Neural cell (in vitro differentiated cells): ENCODE measurements at regions not wholly inside any gene's neighbourhood (a gene's known extent, or its start where the extent isn't known, plus 50 kb on each side); places are given as distances from the start of the nearest gene placed in this dataset.

ENCODE experiments used
- H2AFZ ChIP-seq: fragments of 200-600, 300-800 bp; sonication (generic), shearing (Covaris generic); 2 replicates; pipeline ENCODE4 v1.6.0; 2014; ENCODE audit warnings: low read depth, mild to moderate bottlenecking, antibody characterized with exemption, low read length, moderate library complexity
- H3F3A ChIP-seq: fragments of 200-600 bp; shearing (Covaris generic); 2 replicates; pipeline ENCODE4 v1.6.1; 2016; ENCODE audit warnings: mild to moderate bottlenecking, moderate library complexity, mixed read lengths, antibody characterized with exemption, low read length; ENCODE audit not compliant: insufficient read depth, poor library complexity, severe bottlenecking
- H3K27ac ChIP-seq: fragments of 200-600, 300-800 bp; sonication (generic), shearing (Covaris generic); 2 replicates; pipeline ENCODE4 v1.5.1; 2014; ENCODE audit warnings: mild to moderate bottlenecking, low read length, moderate library complexity
- H3K27me3 ChIP-seq: fragments of 300-800, 200-600 bp; sonication (generic), shearing (Covaris generic); 2 replicates; pipeline ENCODE4 v1.6.0; 2014; ENCODE audit warnings: mild to moderate bottlenecking, low read depth, low read length, moderate library complexity; ENCODE audit not compliant: insufficient read depth
- H3K36me3 ChIP-seq: fragments of 300-800, 200-600 bp; sonication (generic), shearing (Covaris generic); 2 replicates; pipeline ENCODE4 v1.5.1; 2014; ENCODE audit warnings: mild to moderate bottlenecking, antibody characterized with exemption, low read length, moderate library complexity; ENCODE audit not compliant: insufficient read depth
- H3K4me2 ChIP-seq: fragments of 300-800, 200-600 bp; sonication (generic), shearing (Covaris generic); 2 replicates; pipeline ENCODE4 v1.6.0; 2014; ENCODE audit warnings: mild to moderate bottlenecking, low read length
- H3K4me3 ChIP-seq: fragments of 300-800, 200-600 bp; sonication (generic), shearing (Covaris generic); 2 replicates; pipeline ENCODE4 v1.5.1; 2014; ENCODE audit warnings: mild to moderate bottlenecking, low read length, moderate library complexity
- H3K79me2 ChIP-seq: fragments of 200-600 bp; shearing (Covaris generic); replicated peaks from 2 replicates; pipeline ENCODE4 v1.6.0; 2014; ENCODE audit warnings: mild to moderate bottlenecking, low read length, moderate library complexity; ENCODE audit not compliant: insufficient read depth
- H3K9ac ChIP-seq: fragments of 300-800, 200-600 bp; sonication (generic), shearing (Covaris generic); 2 replicates; pipeline ENCODE4 v1.6.1; 2016; ENCODE audit warnings: mild to moderate bottlenecking, low read length, mixed read lengths
- H3K9me2 ChIP-seq: fragments of 200-600 bp; shearing (Covaris generic); 2 replicates; pipeline ENCODE4 v1.6.1; 2016; ENCODE audit warnings: mild to moderate bottlenecking, low read length, mixed read lengths; ENCODE audit not compliant: insufficient read depth
- H3K9me3 ChIP-seq: fragments of 200-600, 300-800 bp; sonication (generic), shearing (Covaris generic); 2 replicates; pipeline ENCODE4 v1.6.1; 2016; ENCODE audit warnings: mild to moderate bottlenecking, mixed run types, low read length, moderate library complexity, mixed read lengths
- H4K20me1 ChIP-seq: fragments of 200-600 bp; shearing (Covaris generic); 2 replicates; pipeline ENCODE4 v1.6.1; 2016; ENCODE audit warnings: mild to moderate bottlenecking, mixed run types; ENCODE audit not compliant: insufficient read depth
- EP300 ChIP-seq: fragments of 450-650 bp; conservative IDR thresholded peaks from 2 replicates; pipeline ENCODE4 v1.6.1; 2014; ENCODE audit warnings: antibody characterized with exemption, mild to moderate bottlenecking, moderate library complexity; ENCODE audit not compliant: poor library complexity, severe bottlenecking
- EZH2 ChIP-seq: fragments of 200-600, 300-800 bp; shearing (Covaris generic), sonication (generic); IDR thresholded peaks from 2 replicates; pipeline ENCODE4 v1.6.1; 2014; ENCODE audit warnings: antibody characterized with exemption, low read length, borderline replicate concordance, mild to moderate bottlenecking; ENCODE audit not compliant: insufficient read depth, poor library complexity, severe bottlenecking
- MXI1 ChIP-seq: fragments of 450-650 bp; conservative IDR thresholded peaks from 2 replicates; pipeline ENCODE4 v1.6.1; 2014; ENCODE audit warnings: antibody characterized with exemption, mild to moderate bottlenecking; ENCODE audit not compliant: poor library complexity, severe bottlenecking
- POLR2AphosphoS5 ChIP-seq: IDR thresholded peaks from 2 replicates; pipeline ENCODE4 v1.6.1; 2012
- RAD21 ChIP-seq: fragments of 450-650 bp; conservative IDR thresholded peaks from 2 replicates; pipeline ENCODE4 v1.6.1; 2014; ENCODE audit warnings: antibody characterized with exemption, mild to moderate bottlenecking, moderate library complexity
- TAF1 ChIP-seq: IDR thresholded peaks from 2 replicates; pipeline ENCODE4 v1.6.1; 2012; ENCODE audit warnings: low read depth
- TF ChIP-seq, protein P1 (sequence below): fragments of 450-650 bp; IDR thresholded peaks from 2 replicates; pipeline ENCODE4 v1.5.1; 2014; ENCODE audit warnings: antibody characterized with exemption, mild to moderate bottlenecking, moderate library complexity; ENCODE audit not compliant: poor library complexity, severe bottlenecking
- TF ChIP-seq, protein P2 (sequence below): IDR thresholded peaks from 2 replicates; pipeline ENCODE4 v1.6.1; 2012; ENCODE audit warnings: borderline replicate concordance

DNA sequence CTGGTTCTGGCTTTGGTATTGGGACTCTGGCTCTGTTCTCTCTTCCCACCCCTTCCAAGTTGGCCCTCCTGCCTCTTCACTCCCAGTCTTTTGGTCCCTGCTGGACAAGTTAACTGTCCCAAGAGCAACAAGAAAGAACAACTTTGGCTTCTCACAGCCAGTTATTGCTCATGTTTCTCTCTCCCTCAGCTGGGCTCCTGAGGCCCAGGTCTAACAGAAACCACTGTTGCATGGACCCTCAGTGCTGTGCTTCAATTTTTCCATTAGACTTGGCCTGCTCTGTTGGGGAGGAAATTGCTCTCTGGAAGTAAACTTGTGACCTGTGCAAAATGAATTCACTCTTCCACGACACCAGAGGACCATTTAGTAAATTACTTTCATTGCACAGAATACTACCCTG lies 64.5 kb downstream of the CHST2 start:
- H3K9me2 ChIP-seq: no peaks in the 10 kb centered on the region
- H3K36me3 ChIP-seq: no peaks in the 10 kb centered on the region
- H3K27me3 ChIP-seq: no peaks in the 10 kb centered on the region
- TF ChIP-seq, protein P1, sequence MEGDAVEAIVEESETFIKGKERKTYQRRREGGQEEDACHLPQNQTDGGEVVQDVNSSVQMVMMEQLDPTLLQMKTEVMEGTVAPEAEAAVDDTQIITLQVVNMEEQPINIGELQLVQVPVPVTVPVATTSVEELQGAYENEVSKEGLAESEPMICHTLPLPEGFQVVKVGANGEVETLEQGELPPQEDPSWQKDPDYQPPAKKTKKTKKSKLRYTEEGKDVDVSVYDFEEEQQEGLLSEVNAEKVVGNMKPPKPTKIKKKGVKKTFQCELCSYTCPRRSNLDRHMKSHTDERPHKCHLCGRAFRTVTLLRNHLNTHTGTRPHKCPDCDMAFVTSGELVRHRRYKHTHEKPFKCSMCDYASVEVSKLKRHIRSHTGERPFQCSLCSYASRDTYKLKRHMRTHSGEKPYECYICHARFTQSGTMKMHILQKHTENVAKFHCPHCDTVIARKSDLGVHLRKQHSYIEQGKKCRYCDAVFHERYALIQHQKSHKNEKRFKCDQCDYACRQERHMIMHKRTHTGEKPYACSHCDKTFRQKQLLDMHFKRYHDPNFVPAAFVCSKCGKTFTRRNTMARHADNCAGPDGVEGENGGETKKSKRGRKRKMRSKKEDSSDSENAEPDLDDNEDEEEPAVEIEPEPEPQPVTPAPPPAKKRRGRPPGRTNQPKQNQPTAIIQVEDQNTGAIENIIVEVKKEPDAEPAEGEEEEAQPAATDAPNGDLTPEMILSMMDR: no peak
- H3K79me2 ChIP-seq: no peaks in the 10 kb centered on the region
- no peak overlapping the region for H3K27ac ChIP-seq
- H4K20me1 ChIP-seq: no peaks in the 10 kb centered on the region
- H3K9me3 ChIP-seq: no peaks in the 10 kb centered on the region
- H3K4me2 ChIP-seq: no peak overlapping the region
- no peak overlapping the region for H3K9ac ChIP-seq
- no peak overlapping the region for H2AFZ ChIP-seq
- H3F3A ChIP-seq: no peaks in the 10 kb centered on the region
- no peak overlapping the region for H3K4me3 ChIP-seq

DNA sequence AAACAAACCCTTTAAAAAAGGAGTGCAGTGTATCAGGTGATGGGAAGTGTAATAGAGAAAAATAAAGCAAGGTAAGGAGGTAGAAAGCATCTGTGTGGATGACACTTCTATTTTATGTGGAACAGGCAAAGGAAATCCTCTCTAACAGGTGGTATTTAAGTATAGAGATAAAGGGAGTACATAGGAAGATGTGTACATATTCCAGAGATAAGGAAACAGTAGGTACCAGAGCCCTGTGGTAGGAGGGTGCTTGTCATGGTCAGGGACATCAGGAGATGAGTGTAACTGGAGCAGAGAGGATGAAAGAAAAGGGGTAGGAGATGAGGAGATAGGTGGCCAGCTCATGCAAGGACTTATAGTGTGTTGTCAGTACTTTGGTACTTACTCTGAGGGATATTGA lies 65.8 kb downstream of the CHST2 start:
- Histone ChIP-seq H3K9me2 (no peaks in the 10 kb centered on the region), H3K9me3 (no peaks in the 10 kb centered on the region), H3K4me3 (no peak overlapping the region), H3K27ac (no peak overlapping the region), H2AFZ (no peak overlapping the region), H4K20me1 (no peaks in the 10 kb centered on the region), H3K4me2 (no peak overlapping the region), H3K9ac (no peak overlapping the region), H3K79me2 (no peaks in the 10 kb centered on the region), H3K27me3 (no peaks in the 10 kb centered on the region), H3K36me3 (no peaks in the 10 kb centered on the region), H3F3A (no peaks in the 10 kb centered on the region)
- TF ChIP-seq EP300: no peak
- TF ChIP-seq, protein P2, sequence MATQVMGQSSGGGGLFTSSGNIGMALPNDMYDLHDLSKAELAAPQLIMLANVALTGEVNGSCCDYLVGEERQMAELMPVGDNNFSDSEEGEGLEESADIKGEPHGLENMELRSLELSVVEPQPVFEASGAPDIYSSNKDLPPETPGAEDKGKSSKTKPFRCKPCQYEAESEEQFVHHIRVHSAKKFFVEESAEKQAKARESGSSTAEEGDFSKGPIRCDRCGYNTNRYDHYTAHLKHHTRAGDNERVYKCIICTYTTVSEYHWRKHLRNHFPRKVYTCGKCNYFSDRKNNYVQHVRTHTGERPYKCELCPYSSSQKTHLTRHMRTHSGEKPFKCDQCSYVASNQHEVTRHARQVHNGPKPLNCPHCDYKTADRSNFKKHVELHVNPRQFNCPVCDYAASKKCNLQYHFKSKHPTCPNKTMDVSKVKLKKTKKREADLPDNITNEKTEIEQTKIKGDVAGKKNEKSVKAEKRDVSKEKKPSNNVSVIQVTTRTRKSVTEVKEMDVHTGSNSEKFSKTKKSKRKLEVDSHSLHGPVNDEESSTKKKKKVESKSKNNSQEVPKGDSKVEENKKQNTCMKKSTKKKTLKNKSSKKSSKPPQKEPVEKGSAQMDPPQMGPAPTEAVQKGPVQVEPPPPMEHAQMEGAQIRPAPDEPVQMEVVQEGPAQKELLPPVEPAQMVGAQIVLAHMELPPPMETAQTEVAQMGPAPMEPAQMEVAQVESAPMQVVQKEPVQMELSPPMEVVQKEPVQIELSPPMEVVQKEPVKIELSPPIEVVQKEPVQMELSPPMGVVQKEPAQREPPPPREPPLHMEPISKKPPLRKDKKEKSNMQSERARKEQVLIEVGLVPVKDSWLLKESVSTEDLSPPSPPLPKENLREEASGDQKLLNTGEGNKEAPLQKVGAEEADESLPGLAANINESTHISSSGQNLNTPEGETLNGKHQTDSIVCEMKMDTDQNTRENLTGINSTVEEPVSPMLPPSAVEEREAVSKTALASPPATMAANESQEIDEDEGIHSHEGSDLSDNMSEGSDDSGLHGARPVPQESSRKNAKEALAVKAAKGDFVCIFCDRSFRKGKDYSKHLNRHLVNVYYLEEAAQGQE: no peak
- TF ChIP-seq MXI1: no peak
- no peak for TF ChIP-seq RAD21

DNA sequence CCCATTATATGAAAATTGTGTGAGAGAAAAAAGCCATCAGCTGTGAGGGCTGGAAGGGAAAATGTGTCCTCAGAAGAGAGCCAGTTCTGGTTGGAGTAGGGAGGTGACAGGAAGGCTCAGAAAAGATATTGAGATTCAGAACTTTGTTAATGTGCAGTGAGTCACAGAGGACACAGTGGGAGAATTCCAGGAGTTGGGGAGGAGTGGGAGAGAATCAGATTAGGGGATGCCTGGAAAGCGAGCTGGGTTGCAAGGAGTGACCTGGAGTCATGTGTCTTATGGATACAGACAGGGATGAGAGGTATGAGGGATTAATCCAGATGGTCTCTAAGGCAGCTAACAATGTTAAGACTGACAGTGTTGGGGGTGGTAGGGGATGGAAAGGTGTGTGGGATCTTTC lies 67.5 kb downstream of the CHST2 start:
- H3F3A ChIP-seq: no peaks in the 10 kb centered on the region
- no peaks in the 10 kb centered on the region for H4K20me1 ChIP-seq
- H3K9me3 ChIP-seq: no peaks in the 10 kb centered on the region
- no peak overlapping the region for H3K9ac ChIP-seq
- no peak overlapping the region for H3K4me3 ChIP-seq
- H3K27ac ChIP-seq: no peak overlapping the region
- H3K9me2 ChIP-seq: no peaks in the 10 kb centered on the region
- TF ChIP-seq, protein P2: no peak
- no peak for TF ChIP-seq RAD21
- no peak for TF ChIP-seq TAF1
- no peak for TF ChIP-seq EZH2
- no peak for TF ChIP-seq POLR2AphosphoS5
- no peak for TF ChIP-seq MXI1
- no peak overlapping the region for H2AFZ ChIP-seq
- no peaks in the 10 kb centered on the region for H3K36me3 ChIP-seq
- no peaks in the 10 kb centered on the region for H3K27me3 ChIP-seq
- H3K79me2 ChIP-seq: no peaks in the 10 kb centered on the region
- no peak overlapping the region for H3K4me2 ChIP-seq
